Ecto neural progenitor cell (in vitro differentiated cells): ENCODE measurements at regions not wholly inside any gene's neighbourhood (a gene's known extent, or its start where the extent isn't known, plus 50 kb on each side); places are given as distances from the start of the nearest gene placed in this dataset.

Source experiments
- DNase-seq: peaks from one replicate; pipeline ENCODE4 v3.0.0-alpha.2; 2018; ENCODE audit warnings: low spot score

DNA sequence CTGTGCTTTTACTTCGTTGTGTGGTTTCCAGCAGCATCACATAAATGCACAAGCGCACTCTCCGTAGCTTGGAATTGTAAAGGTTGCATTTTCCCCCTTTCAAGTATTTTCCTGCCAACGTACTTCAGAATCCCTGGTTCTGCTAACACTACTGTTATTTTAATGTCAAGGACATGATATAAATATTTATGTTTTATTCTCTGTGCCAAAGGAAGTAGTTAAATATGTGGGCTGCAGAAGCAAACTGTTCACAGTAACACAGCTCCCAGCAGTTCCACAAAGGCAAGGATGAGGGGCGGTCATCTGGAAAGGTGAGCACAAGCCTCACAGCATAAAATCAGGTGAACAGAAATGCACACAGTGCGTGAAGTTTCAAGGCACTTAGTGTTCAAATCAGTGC is 85.3 kb upstream of the PDE10A start:
- no peak for DNase-seq

- no peak for DNase-seq
Observed at GRCh38 chr6:165747963-165748362, 84.9 kb upstream of the PDE10A start.

DNA sequence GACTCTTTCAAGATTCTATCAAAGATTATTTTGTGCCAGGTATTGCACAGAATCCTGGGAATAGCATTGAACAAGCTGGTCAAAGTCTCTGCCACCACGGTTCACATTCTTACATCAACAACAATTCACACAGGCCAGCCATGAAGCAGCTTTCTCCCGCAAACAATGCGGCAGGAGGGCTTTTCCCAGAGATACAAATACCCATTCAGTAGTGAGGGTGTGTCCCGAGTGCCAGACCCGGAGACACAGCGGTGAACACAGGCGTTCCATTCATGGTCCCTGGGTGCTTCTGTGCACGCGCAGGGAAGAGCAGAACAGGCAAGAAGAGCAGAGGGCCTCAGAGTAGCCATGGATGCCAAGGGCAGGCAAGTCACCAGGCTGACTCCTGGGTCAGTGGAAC is 83.3 kb upstream of the PDE10A start:
- DNase-seq, result no peak

GRCh38 chr6:165745492-165745891 is 82.5 kb upstream of the PDE10A start:
- DNase-seq, result no peak

DNA sequence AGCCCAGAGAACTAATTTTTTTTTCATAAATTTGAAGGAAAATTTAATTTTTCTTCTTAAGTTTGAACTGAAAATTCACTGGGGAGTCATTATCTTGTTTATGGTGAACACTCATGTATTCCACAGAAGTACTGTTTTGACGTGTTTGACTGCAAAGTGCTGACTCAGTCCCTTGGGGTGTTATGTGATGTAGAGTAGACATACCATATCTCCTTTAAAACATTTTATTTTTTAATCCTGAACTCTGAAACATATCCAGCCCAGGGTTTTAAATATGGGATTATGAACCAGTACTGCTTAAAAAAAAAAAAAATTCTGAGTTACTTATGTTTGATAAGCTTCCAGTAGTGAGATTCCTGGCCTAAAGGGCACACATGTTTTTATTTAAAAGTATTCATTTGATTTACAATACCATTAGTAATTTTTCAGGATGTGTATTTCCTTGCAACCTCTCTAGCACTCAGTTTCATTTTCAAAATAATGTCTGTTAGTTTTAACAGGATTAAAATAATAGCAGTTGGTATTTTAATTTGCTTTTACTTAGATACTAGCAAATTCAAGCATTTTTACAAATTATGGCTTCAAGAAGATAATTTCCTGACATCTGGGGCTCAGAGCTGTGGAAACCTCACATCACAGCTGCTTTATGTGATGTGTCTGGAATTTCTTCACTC is 81.7 kb upstream of the PDE10A start:
- DNase-seq, result no peak

- no peak for DNase-seq
Observed at GRCh38 chr6:165743366-165743898, 80.4 kb upstream of the PDE10A start.

- no peak for DNase-seq
Observed at GRCh38 chr6:165742047-165742446, 79.0 kb upstream of the PDE10A start.

DNA sequence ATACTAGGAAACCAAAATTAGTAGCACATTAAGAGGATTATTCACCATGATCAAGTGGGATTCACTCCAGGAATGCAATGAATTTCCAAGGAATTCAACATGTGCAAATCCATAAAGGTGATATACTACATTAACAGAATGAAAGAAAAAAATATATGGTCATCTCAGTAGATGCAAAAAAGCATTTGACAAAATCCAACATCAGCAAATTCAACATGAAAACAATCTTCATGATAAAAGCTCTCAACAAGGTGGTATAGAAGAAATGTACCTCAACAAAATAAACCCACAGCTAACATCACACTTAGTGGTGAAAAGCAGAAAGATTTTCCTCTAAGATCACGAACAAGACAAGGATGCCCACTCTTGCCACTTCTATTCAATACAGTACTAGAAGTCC is 74.4 kb upstream of the PDE10A start:
- no peak for DNase-seq

DNA sequence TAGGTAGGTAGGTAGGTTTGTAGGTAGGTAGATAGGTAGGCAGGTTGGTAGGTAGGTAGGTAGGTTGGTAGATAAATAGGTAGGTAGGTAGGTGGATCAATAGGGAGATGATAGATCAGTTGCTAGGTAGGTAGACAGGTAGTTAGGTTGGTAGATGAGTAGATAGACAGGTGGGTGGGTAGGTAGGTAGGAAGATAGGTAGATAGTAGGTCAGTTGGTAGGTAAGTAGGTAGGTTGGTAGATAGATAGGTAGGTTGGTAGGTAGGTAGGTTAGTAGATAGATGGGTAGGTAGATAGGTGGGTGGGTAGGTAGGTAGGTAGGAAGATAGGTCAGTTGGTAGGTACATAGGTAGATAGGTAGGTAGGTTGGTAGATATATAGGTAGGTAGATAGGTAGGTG is 72.0 kb upstream of the PDE10A start:
- no peak for DNase-seq

DNA sequence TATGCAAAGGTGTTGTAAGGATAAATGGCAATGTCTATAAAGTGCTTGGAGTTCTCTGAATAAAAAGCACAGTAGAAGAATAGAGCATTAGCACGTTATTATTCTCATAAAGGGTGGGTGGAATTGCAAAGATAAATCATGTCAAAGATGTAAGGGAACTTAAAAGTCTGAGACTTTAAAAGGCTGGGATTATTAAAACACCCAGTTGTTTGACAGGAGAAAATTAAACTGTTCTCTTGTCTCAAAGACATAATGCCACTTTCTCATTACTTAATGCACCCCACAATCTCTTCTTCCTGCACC is 70.4 kb upstream of the PDE10A start:
- no peak for DNase-seq

DNA sequence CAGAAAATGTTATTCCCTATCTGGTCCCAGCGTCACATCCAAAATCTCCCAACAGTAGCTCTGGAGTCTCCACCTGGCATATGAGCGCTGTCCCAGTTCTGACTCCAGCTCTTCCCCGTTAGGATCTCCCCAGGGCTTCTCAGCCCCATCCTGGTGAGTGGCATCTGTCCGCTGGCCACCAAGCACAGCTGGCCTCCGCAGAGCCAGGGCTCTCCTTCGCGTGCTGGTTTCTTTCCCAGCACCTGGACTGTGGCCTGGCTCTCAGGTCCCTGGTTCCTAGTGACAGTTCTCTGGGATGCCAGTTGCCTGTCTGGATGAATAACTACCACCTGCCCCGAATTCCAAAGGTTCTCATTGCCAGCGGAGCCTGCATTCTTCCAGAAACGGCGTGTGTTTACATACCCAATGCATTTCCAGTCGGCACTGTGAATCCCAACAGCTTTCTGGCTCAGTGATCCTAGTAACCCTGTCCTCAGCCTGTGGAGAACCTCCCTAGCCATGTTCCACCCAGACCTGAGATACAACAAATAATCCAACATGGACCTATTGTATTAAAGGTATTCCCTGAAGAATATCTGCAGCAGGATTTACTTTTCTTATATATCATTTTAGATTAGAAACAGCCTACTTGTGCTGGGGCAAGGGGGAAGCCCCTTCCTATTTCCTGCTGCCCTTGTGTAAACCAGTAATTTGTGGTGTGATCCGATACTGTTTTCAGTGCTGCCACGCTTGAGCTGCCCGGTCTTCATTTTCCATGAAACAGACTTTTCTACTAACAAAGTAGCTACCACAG is 69.9 kb upstream of the PDE10A start:
- DNase-seq, result no peak

DNA sequence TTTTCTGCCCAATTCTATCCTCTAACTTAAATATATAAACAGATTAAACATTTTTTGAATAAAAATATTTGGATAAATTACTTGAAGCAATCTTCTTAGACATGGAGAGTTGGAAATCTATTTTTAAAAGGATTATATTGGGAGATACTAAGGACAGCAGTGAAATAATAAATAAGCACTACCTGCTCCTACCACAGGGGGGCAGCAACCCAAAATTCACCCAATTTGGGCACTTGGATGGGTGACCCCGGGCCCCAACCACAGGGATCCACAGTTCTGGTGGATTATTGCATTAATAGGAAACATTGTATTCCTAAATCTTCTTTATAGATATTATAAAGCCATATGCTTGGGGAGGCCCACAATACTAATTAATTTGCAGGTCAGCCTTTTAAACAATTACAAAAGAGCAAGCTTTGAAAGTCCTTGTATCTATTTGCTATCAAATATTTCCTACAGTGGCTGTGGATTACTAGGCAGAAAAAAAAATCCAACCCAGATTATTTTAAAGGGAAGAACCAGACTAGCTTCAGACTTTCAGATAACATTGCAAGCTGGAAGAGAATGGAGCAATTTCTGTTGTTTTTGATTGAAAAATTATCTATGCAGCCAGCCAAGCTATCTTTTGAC is 66.4 kb upstream of the PDE10A start:
- no peak for DNase-seq

GRCh38 chr6:165728216-165728615 is 65.2 kb upstream of the PDE10A start:
- DNase-seq, result no peak

DNA sequence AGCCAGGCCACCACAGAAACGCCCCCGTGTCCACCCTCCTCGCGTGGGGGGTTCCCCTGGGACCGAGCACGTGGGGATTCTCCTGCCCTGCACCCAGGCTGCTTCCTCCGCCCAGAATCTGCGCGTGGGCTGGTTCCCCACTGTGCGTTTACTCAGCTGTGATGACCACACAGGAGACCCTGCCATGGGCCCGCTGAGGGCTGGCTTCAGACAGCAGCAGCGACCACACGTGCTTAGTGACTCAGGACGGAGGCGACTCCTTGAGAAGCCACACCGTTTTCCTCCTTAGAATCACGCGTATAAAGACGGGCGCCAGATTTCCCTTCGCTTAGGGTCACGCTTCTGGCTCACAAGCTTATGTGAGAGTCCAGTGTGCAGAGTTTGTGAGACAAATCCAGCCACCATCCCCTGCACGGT is 63.9 kb upstream of the PDE10A start:
- no peak for DNase-seq

GRCh38 chr6:165726290-165726875 is 63.3 kb upstream of the PDE10A start:
- DNase-seq, result no peak

DNA sequence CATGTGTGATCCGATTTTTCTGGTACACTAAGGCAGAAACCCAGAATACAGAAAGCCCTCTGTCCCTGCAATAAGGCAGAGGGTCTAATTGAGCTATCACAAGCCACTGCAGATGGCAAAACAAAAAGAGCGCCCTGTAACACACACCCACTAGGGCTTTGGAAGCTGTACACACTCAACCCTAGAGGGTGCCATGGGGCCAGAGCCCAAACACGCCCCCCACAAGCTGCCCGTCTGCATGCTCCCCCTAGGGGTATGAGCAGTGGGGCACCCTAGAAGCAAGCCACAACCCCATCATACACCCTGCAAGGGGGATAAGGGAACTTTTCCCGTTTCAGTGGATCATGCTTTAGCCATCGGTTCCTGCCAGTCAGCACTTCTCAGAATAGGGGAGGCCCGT is 62.2 kb upstream of the PDE10A start:
- DNase-seq, result no peak

- DNase-seq, result no peak
Observed at GRCh38 chr6:165723326-165723725, 60.3 kb upstream of the PDE10A start.

DNA sequence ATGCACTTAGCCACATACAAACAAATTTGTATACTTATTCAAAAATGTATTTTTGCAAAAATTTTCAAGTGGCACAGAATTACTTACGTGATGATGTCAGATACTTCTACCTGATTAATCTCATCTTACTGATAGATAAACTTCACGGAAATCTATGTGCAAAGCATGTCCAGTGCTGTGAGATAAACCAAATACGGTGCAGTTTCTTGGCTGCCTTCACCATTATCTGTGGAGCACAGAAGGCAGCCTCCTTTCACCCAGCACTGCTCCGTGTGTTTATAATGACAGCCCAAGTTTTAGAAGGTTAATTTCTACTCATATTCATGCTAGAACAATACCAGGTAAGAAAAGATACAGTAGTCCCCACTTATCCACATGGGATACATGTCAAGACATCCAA is 59.0 kb upstream of the PDE10A start:
- DNase-seq, result no peak

DNA sequence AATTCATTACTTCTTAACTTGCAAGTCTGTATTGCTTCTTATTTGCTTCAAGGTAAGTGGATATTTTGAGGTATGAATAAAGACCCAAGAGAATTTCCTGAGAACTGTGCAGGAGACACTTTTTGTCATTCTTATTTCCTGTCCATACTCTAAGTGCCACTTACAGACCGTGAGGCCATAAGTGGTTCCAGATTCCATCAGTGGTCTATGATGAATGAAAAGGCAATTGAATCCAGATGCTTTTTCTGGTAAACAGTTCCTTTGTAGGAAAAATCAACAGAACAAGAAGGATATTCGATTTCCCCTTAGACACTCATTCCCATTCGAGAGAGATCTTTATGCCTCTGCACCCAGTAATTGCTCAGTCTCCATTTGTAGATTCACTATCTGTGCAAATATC is 58.3 kb upstream of the PDE10A start:
- DNase-seq, result no peak

DNA sequence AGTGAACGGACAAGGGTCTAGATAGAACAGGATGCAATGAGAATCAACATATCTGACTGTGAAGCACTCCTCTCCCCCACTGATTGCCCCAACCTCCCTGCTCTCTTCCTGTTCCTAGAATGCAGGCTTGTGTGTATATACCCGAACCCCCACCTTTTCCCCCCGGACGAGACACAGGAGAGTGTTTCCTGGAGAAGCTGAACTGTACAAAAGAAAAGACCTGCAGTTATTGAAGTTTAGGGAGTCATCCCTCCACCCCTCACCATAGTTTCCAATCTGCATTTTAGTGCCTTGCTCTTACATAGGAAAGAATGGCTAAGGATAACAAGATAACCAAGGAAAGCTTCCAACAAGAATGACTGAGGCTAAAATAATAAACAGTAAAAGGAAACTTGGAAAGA is 55.5 kb upstream of the PDE10A start:
- no peak for DNase-seq

DNA sequence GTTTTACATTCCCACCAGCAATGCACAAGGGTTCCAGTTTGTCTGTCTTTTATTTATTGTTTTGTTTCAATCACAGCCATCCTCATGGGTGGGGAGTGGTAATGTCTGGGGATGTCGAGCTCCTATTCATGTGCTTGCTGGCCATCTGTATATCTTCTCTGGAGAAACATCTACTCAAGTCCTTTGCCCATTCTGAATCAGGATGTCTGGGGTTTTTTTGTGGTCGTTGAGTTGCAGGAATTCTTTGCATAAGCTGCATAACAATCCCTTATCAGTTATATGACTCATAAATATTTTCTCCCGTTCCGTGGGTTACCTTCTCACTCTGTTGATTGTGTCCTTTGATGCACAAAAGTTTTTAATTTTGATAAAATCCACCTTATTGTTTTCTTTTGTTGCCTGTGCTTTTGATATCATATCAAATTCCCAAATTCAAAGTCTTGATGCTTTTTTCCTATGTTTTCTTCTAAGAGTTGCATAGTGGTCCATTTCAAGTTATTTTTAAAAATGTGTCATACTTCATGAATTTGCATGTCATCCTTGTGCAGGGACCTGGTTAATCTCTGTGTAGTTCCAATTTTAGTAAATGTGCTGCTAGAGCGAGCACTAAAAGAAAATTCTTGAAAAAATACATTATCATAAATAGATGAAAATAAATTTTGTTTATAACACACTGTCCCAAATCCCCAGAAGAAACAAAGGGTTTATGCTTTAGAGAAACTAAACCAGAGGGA is 54.9 kb upstream of the PDE10A start:
- no peak for DNase-seq

DNA sequence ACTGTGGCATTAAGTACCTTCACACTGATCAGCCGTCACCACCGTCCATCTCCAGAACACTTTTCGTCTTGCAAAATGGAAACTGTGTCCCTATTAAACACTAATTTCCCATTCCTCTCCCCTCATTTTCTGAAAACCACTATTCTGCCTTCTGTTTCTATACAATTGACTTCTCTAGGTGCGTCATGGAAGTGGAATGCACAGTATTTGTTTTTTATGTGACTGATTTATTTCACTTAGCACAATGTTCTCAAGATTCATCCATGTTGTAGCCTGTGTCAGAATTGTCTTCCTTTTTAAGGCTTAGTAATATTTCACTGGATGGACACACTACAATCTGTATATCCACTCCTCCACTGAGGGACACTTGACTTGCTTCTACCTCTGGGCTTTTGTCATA is 53.8 kb upstream of the PDE10A start:
- no peak for DNase-seq
